ENCODE measurements at regions not wholly inside any gene's neighbourhood (a gene's known extent, or its start where the extent isn't known, plus 50 kb on each side); places are given as distances from the start of the nearest gene placed in this dataset.

DNA sequence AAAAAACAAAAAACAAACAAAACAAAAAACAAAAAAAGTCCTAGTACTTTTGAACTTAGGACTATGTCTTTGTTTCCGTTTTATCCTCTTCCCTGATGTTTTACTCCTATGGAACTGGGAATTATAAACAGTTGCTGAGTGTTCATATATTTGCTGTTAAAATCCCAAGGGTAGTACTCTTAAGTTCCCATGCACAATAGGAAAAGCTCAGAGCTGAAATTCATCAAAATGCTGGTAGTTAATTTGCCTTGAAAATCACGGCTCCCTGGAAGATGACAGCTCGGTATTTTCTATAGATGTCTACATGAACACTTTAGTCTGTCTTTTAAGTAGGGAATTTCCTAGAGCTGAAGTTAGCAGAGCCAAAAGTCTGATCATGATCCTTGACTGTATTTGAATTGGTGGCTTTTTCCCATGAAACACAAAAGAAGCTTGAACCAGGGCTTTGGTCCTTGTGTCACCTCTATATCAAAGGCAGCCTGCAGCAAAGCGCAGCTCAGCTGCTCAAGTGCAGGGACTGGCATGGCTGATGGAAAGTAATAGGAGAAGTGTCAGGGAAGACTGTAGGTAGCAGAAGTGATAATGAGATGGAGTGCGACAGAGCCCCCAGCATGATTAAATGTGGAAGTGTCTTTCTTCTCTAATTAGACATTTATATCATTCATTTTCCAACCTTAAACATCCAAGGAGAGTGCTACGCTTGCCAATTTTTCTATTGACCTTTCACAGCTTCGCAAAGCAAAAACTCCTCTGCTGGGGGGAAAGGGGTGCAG lies 310.9 kb downstream of the TRIM36 start:
- TF ChIP-seq EZH2 (IDR thresholded peaks at IDR 0.05; ENCODE audit: insufficient read depth, poor library complexity, severe bottlenecking) (no peak), EZH2phosphoT487 (IDR thresholded peaks at IDR 0.05; ENCODE audit: insufficient read depth, low read depth) (no peak)

Measured in GM23248 (cell line).